Lung (tissue), 11 donors: ENCODE measurements at regions not wholly inside any gene's neighbourhood (a gene's known extent, or its start where the extent isn't known, plus 50 kb on each side); places are given as distances from the start of the nearest gene placed in this dataset.
A peak's percentile ranks its signal among the peaks of the same experiment; 100 is the strongest.
"Not testable (repeated sequence)": the region's sequence is repeated elsewhere in the genome, so short reads cannot be mapped to it uniquely, and the experiment has no call there.

Experiments used
- ATAC-seq: fragments of 200-7000 bp; cut with Tn5 transposase; one replicate; pipeline ENCODE4 v1.9.1; 2020; ENCODE audit warnings: moderate number of reproducible peaks; ENCODE audit not compliant: insufficient read depth, low FRiP score
- DNase-seq, 3 donors: peaks; one replicate each; pipeline ENCODE4 v3.0.0-alpha.2; 2013 to 2017
- H3K27ac ChIP-seq, 2 donors: one replicate each; pipeline ENCODE4 v1.5.1; 2013; ENCODE audit warnings: mild to moderate bottlenecking in 2 of 2, moderate library complexity in 2 of 2, control low read depth in 1 of 2, inconsistent platforms in 1 of 2, low read depth in 1 of 2, low read length in 1 of 2
- H3K27me3 ChIP-seq, 3 donors: one replicate each; pipeline ENCODE4 v1.5.1; 2013; ENCODE audit warnings: low read length in 2 of 3; ENCODE audit not compliant: control insufficient read depth in 3 of 3, insufficient read depth in 3 of 3
- H3K36me3 ChIP-seq, 4 donors: one replicate each; pipeline ENCODE4 v1.5.1; 2013; ENCODE audit warnings: low read length in 4 of 4, mild to moderate bottlenecking in 1 of 4, moderate library complexity in 1 of 4; ENCODE audit not compliant: control insufficient read depth in 4 of 4, insufficient read depth in 4 of 4
- H3K4me1 ChIP-seq, 5 donors: one replicate each; pipeline ENCODE4 v1.5.1; 2013; ENCODE audit warnings: low read length in 5 of 5, mild to moderate bottlenecking in 2 of 5, moderate library complexity in 1 of 5; ENCODE audit not compliant: control insufficient read depth in 5 of 5, insufficient read depth in 5 of 5
- H3K4me3 ChIP-seq: one replicate; pipeline ENCODE4 v1.5.1; 2013; ENCODE audit warnings: mild to moderate bottlenecking, control low read depth, moderate library complexity
- H3K9ac ChIP-seq, 2 donors: one replicate each; pipeline ENCODE4 v1.5.1; 2013; ENCODE audit warnings: low read length in 2 of 2, control low read depth in 1 of 2; ENCODE audit not compliant: insufficient read depth in 1 of 2
- H3K9me3 ChIP-seq, 4 donors: one replicate each; pipeline ENCODE4 v1.5.1; 2013; ENCODE audit warnings: low read length in 3 of 4, mild to moderate bottlenecking in 1 of 4, moderate library complexity in 1 of 4; ENCODE audit not compliant: control insufficient read depth in 4 of 4, insufficient read depth in 3 of 4
- WGBS, 2 donors: extraction: QIAGEN DNeasy Blood & Tissue Kit; methylation state at CpG; one replicate each; pipeline ENCODE4 v1.1.7; 2013; 5-methylcytosine and 5-hydroxymethylcytosine counted together
- TF ChIP-seq, protein P1 (sequence below): IDR thresholded peaks from 2 replicates; pipeline ENCODE4 v1.5.1; 2012; ENCODE audit warnings: mild to moderate bottlenecking; ENCODE audit errors: control extremely low read depth, extremely low read depth
- donor health status: control.
- donor health status: control.
- donor health status: Bipolar disorder and iron deficiency.
- donor health status: healthy.
- donor health status: DM: yes; HTN: yes; CAD: no.

- not testable (repeated sequence) for H3K4me1 ChIP-seq, DNase-seq, H3K27me3 ChIP-seq, H3K36me3 ChIP-seq, ATAC-seq, H3K27ac ChIP-seq, H3K4me3 ChIP-seq, H3K9ac ChIP-seq, H3K9me3 ChIP-seq
- WGBS, 2 donors = 78 to 84% methylated on average over 10 of the region's 10 CpGs
Measured at GRCh38 chr5:101180365-101180764, 277.3 kb upstream of the ST8SIA4 start.

GRCh38 chr5:101176605-101177004 lies 273.5 kb upstream of the ST8SIA4 start:
- 63 to 94% methylated on average over 3 of the region's 3 CpGs for whole genome bisulfite sequencing, 2 donors
- no peak for ATAC-seq

GRCh38 chr5:101174981-101175380 lies 271.9 kb upstream of the ST8SIA4 start:
- no peaks in the 10 kb centered on the region for H3K36me3 ChIP-seq
- peaks cover 0 to 7% (median 4%) of the 10 kb centered on the region in 4 donors for H3K9me3 ChIP-seq
- no peak overlapping the region for H3K27ac ChIP-seq
- H3K4me3 ChIP-seq = no peak overlapping the region
- DNase-seq (peak in 1 of 3 donors; percentile 3), ATAC-seq (no peak)
- TF ChIP-seq, protein P1, sequence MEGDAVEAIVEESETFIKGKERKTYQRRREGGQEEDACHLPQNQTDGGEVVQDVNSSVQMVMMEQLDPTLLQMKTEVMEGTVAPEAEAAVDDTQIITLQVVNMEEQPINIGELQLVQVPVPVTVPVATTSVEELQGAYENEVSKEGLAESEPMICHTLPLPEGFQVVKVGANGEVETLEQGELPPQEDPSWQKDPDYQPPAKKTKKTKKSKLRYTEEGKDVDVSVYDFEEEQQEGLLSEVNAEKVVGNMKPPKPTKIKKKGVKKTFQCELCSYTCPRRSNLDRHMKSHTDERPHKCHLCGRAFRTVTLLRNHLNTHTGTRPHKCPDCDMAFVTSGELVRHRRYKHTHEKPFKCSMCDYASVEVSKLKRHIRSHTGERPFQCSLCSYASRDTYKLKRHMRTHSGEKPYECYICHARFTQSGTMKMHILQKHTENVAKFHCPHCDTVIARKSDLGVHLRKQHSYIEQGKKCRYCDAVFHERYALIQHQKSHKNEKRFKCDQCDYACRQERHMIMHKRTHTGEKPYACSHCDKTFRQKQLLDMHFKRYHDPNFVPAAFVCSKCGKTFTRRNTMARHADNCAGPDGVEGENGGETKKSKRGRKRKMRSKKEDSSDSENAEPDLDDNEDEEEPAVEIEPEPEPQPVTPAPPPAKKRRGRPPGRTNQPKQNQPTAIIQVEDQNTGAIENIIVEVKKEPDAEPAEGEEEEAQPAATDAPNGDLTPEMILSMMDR = no peak
- H3K9ac ChIP-seq = no peak overlapping the region
- 54 to 92% methylated on average over 1 of the region's 1 CpG for WGBS, 2 donors
- H3K4me1 ChIP-seq = no peaks in the 10 kb centered on the region
- no peaks in the 10 kb centered on the region for H3K27me3 ChIP-seq

More at GRCh38 chr5:101176605-101177004, 273.5 kb upstream of the ST8SIA4 start:
- Histone ChIP-seq H3K4me3 (no peak overlapping the region), H3K4me1 (no peaks in the 10 kb centered on the region), H3K9ac (no peak overlapping the region), H3K36me3 (no peaks in the 10 kb centered on the region), H3K9me3 (peaks cover 0 to 7% (median 4%) of the 10 kb centered on the region in 4 donors), H3K27me3 (no peaks in the 10 kb centered on the region), H3K27ac (no peak overlapping the region)
- DNase-seq = no peak
- TF ChIP-seq, protein P1 = no peak

GRCh38 chr5:101163088-101163487 lies 260.0 kb upstream of the ST8SIA4 start:
- DNase-seq (no peak), ATAC-seq (no peak)
- TF ChIP-seq, protein P1 = no peak
- Histone ChIP-seq H3K27me3 (no peaks in the 10 kb centered on the region), H3K36me3 (no peaks in the 10 kb centered on the region), H3K4me1 (no peaks in the 10 kb centered on the region), H3K9me3 (peaks cover 0 to 2% (median 0%) of the 10 kb centered on the region in 4 donors), H3K4me3 (no peak overlapping the region), H3K9ac (no peak overlapping the region), H3K27ac (no peak overlapping the region)
- 76 to 83% methylated on average over 4 of the region's 4 CpGs for WGBS, 2 donors
